ENCODE measurements at regions not wholly inside any gene's neighbourhood (a gene's known extent, or its start where the extent isn't known, plus 50 kb on each side); places are given as distances from the start of the nearest gene placed in this dataset.
"Not testable (repeated sequence)": the region's sequence is repeated elsewhere in the genome, so short reads cannot be mapped to it uniquely, and the experiment has no call there.

DNA sequence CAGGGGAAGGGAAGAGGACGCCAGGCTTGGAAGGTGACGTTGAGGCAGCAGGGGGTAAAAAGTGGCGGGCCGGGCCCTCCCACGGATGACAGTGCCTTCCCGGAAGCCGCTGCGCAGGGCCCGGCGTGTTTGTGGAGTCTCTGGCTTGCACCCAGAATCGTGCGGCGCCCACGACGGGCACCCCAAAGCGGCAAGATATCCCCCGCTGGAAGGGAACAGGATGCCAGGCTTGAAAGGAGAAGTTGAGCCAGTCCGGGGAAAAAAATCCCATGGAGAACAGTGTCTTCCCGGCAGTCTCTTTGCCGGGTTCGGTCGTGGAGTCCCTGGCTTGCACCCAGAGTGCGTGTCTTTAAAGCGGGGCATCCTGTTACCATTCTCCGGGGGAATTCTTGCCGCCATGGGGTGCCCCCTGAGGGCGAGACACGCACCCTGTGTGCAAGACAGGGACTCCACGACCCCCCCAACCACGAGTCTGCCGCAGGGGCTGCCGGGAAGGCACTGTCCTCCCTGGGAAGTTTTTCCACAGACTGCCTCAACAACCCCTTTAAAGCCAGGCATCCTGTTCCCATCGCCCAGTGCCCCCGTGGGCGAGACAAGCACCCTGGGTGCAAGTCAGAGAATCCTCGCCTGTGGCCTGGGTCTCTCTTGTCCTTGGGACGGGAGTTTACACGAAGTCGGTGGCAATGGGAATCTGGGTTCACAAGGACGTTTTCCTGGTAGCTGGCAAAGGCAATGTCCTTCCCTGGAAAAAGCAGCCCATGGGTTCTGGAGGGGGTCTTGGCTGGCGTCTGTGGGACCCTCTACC lies 156.1 kb upstream of the ALG10B start:
- no peak for DNase-seq

DNA sequence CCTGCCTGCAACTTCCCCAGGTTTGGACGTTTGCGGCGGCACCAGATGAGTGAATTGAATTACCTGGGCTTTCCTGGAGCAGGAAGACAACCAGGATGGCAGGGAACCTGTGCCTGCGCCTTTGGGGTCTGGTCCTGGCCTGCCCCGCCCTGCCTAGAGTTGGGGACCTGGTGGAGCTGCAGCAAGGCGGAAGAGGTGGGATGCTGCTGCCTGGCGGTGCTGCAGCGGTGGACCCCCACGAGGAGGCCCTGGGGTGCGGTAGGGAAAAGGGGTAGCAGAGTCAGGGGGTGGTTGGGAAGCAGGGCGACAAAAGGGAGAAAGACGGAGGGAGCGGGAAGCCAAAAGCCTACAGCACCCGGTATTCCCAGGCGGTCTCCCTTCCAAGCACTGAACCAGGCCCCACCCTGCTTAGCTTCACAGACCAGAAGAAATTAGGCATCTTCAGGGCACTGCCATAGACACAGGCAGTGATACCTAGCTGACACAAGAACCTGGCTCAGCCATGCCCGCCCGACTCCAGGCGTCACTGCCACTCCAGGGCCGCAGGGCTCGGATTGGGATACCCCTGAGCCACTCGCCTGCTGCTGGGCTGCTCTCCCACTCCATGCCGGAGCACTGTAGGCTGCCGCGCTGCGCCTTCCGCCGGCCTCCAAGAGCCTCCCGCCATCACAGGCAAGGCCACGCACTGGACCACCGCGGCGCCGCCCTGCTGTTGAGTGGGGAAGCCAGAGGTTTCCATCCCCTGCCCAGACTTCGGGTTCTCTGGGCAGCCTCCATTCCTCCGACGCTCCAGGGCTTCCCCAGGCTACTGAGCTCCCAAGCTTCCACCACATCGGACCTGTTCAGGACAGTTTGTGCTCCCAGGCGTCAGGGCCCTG lies 155.2 kb upstream of the ALG10B start:
- DNase-seq = no peak

DNA sequence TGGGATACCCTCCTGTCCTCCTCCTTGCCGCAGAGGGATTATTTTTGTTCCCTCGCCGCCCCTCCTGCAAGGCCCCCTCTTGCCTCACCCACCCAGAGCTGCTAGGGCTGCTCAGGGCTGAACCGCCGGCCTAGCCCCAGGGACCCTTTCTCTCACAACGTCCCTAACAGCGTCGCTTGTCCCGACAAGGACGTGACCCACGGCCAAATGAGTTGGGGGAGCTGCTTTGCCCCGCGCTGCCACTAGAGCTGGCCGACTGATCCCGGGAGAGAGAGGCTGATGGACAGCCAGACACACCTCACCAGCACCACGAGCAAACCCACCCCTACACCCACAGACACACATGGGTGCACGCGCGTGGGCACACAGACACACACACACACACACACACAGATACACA lies 154.6 kb upstream of the ALG10B start:
- DNase-seq = no peak

GRCh38 chr12:38162708-38163441 lies 153.7 kb upstream of the ALG10B start:
- no peak for DNase-seq

DNA sequence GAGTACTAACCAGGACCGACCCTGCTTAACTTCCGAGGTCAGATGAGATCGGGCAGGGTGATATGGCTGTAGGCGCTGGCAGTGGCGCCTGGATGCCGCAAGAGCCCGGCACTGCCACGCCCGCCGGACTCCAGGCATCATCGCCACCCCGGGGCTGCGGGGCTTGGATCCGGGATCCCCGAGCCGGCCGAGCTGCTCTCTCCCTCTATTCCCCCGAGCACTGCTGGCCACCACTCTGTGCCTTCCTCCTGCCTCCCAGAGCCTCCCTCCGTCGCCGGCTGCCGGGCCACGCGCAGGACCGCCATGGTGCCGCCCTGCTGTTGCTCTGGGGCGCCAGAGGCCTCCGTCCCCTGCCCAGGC lies 153.2 kb upstream of the ALG10B start:
- DNase-seq = no peak

DNA sequence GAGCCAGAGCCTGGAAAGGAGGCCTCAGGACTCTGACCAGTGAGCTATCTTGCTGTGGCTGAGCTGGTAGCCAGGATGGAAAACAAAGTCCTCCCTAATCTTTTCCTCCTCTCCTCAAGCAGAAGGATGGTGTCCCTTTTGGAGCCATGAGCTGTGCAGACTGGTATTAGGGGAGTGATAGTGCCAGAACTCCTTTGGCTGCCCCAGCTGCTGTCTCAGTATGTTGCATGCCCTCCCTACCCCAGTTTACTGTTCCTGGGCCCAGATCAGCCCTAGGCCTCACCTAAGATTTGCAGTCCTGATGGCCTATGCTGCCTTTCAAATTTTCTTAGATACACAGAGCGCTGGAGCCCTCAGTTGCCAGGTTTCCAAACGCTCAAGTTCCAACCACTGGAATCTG lies 150.3 kb upstream of the ALG10B start:
- DNase-seq = no peak

DNA sequence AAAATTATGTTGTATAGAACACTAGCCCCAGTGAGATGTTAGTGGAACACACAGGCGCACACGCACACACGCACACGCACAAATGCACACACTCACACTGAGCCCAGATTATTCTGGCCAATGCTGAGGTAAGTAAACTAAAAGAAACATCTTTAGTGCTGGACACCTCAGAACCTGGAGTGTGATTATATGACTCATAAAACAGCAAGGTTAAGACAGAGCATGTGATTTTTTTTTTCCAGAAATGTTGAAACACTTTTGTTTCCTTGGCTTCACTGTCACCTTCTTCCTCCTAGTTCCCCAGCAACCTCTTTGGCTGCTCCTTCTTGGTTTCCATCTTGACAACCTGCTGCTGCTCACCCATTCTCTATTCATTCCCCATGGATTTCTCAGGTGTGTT lies 141.0 kb upstream of the ALG10B start:
- no peak for DNase-seq

DNA sequence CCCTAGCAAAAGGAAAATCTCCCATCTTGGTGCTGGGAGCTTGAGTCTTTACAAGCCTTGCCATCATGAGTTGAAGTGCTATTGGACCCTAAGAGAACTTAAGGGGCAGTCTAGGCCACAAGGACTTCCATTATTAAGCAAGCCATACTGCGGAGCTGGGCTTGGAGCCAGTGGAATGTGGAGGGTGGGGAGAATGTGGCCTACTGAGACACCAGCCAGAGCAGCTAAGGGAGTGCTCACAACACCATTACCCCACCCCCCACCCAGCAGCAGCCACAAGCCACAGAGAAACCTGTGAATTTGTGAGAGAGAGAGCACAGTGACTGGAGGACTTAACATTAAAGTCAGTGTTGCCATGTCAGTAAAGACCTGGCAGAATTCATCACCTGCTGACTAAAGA lies 133.0 kb upstream of the ALG10B start:
- DNase-seq = not testable (repeated sequence)

- not testable (repeated sequence) for DNase-seq
Observed at GRCh38 chr12:38197286-38197685, 119.3 kb upstream of the ALG10B start.

DNA sequence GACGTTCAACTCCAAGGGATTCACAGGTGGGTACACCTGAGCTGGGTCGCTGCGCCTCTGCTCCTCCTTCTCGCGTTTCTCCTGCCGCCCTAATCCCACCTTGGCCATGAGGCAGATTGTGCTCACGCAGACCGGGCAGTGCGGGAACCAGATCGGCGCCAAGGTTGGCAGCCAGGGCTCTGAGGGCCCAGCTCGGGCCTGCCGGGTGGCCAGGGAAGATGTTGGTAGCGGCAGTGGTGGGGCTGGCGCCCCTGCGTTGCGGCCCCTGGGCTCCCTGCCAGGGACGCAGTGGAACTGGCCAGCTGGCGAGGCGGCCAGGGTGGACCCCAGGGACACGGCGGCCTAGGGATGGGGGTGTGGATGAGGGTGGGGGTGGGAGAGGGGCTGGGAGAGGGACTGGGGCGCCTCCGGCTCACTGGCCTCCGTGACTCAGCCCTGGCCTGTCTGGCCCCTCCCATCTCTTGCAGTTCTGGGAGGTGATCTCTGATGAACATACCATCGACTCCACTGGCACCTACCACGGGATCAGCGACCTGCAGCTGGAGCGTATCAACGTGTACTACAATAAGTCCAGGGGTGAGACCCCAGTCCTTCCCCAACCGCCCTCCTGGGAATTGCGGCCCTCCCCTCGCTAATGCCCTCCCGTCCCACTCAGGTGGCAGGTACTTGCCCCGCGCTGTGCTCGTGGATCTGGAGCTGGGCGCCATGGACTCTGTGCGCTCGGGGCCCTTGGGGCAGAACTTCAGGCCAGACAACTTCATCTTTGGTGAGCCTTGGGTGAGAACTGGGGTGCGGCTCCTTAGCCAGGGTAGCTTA lies 114.9 kb upstream of the ALG10B start:
- DNase-seq = no peak

DNA sequence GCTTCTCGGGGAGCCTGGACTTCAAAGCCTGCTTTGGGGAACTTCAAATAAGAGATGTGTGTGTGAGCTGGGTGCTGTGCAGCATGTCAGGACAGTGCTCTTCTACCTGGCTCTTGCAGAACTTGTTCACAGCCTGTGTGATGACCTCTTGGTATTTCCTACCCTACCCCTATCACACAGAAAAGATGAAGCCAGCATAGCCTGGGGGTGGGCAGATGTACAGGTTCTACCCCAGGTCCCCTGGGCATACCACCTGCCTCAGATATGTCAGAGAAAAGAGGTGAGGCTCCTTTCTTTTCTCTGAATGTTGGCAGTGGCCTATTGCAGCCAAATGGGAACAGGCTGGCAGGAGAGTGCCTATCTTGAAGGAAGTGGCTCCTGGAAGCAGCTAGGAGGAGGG lies 111.7 kb upstream of the ALG10B start:
- no peak for DNase-seq

GRCh38 chr12:38222011-38222410 lies 94.6 kb upstream of the ALG10B start:
- no peak for DNase-seq

- not testable (repeated sequence) for DNase-seq
Observed at GRCh38 chr12:38238328-38238727, 78.2 kb upstream of the ALG10B start.

GRCh38 chr12:38253778-38254177 lies 62.8 kb upstream of the ALG10B start:
- DNase-seq = no peak

- DNase-seq = no peak
Observed at GRCh38 chr12:38258411-38258810, 58.2 kb upstream of the ALG10B start.

Measured in activated naive CD4-positive, alpha-beta T cell (primary cell).